A204.1 (cell line): ENCODE measurements at regions not wholly inside any gene's neighbourhood (a gene's known extent, or its start where the extent isn't known, plus 50 kb on each side); places are given as distances from the start of the nearest gene placed in this dataset.
"Not testable (repeated sequence)": the region's sequence is repeated elsewhere in the genome, so short reads cannot be mapped to it uniquely, and the experiment has no call there.

Experiments used
- FAIRE-seq: peaks from 2 replicates; lab custom pipeline; 2012; peaks lifted over from hg19 to GRCh38; lab: Jason Lieb, UNC

DNA sequence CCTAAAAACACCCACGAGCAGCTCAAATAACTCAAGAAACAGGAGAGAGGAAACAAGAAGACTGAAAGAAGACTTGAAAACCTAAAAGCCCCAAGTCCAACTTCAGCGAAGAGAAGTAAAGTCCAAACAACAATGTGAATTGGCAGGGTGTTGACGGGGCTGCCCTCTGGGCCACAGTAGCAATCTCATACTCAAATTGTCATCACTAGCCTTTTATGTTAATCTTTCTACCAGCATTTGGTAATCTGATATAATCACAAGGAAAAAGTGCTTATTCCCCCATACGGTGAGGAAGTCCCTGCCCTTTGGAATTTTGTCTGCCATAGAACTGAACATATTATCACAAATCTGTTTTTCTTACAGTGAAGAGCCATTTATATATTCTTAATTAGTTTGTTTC is 51.5 kb upstream of the IFNE start:
- no peak for FAIRE-seq

DNA sequence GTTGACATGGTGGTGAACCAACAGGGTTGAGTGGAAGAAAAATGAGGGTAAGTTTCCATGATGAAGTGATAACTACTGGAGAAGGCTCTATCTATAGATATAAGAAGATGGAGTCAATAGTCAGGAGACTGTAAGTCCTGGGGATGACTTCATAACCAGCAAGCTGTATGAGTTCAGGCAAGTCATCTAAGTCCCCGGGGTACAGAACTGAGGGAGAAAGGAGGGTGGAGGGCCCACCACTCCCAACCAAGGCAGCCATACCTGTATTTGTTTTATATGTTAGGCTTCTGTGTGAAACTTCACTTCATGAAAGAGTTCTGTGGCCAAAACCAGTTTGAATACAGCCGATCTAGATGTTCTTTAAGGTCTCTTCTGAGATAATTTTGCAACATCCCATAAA is 53.3 kb upstream of the IFNE start:
- no peak for FAIRE-seq

DNA sequence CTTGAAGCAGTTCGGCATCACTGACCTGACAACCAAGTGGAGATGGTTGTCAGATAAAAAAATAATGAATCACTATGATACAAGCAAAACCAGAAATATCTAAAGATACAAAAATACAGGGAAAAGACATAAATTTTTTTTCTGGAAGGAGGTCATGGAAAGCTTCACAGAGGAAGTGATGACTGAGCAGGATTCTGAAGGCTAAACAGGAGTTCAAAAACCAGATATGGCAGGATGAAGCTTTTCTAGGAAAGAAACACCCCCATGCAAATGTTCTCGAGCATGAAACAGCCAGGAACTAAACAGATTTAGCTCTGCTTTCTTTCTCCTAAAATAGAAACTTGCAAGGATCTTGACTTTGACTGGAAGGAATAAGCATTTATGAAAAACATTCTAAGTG is 60.7 kb upstream of the IFNE start:
- no peak for FAIRE-seq

DNA sequence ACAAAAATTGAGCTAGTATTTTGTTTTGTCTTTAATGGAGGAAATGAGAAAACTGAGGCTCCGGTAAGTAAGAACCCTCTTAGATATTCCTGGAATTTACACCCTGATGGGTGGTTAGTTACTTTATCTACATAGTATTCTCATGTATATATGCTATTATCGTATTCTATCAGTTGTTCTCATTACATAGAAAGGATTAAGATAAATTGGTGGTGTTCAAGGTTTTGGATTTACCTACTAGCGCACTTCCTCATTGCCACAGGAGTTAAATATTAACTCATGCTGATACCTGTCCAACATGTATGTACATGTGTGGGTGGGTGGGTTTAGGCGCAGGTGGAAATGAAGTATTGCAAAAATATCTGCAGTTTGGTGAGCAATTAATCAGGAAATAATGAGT is 61.1 kb upstream of the IFNE start:
- no peak for FAIRE-seq

DNA sequence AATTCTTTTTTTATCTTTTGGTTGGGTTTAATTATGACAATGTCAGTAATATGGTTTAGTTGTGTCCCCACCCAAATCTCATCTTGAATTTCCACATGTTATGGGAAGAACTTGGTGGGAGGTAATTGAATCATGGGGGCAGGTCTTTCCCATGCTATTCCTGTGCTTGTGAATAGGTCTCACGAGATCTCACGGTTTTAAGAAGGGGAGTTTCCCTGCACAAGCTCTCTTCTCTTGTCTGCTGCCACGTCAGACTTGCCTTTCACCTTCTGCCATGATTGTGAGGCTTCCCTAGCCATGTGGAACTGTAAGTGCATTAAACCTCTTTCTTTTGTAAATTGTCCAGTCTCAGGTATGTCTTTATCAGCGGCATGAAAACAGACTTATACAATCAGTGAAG is 61.7 kb upstream of the IFNE start:
- not testable (repeated sequence) for FAIRE-seq

DNA sequence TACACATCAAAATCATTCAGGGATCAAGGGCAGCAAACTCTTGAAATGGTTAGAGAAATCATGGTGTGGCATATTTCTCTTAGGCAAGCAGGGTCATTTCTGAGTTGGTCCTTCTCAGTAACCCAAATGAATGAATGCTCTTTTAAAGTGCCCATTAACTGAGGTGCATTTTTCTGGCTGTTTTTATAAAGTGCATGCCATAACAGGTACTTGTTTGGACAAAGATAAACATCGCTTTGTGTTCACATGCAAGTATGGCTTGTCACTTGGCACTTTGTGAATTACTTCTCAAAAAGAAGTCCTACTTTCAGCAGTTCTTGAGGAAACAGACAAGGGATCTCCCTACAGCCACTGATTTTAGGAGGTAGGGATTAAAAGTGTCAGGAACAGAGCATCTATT is 64.8 kb upstream of the IFNE start:
- FAIRE-seq: no peak

DNA sequence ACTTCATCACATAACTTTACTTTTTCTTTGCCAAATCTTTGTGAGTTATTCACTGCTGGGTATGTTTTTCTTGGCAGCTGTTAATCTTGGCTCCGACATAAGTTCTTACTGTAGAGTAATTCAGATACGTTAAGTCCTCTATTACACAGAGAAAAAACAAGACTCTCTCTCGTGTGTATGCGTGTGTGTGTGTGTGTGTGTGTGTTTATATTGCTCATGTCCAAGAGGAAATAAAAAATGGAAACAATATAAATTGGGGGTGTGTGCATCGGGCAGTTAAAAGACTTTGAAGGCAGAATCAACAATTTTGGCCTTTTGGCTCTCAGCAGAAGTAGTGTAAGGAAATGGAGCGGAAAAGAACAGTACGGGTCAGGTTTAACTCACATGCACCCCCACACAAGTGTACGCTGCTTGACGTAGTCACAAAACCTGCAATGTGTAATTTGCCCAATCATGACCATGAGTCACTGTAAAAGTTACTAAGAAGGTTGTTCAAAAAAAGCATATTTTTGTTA is 67.2 kb upstream of the IFNE start:
- no peak for FAIRE-seq

DNA sequence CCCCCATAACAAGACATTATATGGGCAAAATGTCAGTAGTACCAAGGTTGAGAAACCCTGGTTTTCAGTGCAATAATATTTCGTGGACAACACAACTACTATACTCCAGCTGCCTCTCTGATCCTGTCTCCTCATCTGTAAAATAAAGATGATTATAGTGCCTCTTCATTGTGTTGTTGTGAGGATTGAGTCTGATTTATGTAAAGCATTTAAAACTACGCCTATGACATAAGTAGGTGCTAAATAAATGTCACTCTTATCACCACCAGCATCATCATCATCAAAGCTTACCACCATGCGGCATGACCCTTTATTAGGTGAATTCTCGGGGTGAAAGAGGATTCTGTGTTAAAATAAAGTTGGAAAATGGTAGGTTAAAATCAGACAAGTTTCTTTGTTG is 67.8 kb upstream of the IFNE start:
- FAIRE-seq: no peak

DNA sequence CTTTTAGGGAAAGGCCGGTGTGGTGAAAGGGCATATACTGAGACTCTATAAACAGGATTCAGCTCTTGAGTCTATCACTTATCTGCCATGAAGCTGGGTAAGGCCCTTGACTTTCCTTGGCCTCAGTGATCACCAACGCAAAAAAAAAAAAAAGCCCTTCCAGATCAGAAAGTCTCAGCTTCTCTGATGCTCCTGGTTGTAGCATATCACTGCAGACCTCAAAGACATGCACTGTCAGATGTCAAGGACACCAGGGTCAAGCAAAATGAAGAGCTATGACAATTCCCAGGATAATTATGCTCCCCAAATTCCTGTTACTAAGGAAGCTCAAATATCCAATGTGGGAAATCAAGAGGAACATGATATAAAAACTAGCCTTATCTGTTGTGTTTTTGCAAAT is 68.3 kb upstream of the IFNE start:
- no peak for FAIRE-seq

DNA sequence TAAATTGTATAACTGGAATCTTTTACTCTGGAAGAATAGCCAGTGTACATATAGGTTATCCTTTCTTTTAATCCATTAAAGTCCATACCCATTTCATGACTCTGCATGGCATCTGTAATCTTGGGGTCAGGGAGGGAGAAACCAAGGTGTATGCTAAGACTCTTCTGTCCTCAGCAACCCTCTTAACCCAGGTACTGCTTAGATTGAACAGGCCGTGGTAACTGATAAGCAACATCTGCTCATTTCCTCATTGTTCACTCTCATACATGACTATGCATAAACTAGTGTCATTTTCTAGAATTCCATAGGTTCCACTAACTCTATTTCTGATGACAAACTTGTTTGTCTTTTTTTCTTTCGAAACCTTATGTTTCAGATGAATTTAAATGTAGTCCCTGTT is 69.3 kb upstream of the IFNE start:
- no peak for FAIRE-seq

DNA sequence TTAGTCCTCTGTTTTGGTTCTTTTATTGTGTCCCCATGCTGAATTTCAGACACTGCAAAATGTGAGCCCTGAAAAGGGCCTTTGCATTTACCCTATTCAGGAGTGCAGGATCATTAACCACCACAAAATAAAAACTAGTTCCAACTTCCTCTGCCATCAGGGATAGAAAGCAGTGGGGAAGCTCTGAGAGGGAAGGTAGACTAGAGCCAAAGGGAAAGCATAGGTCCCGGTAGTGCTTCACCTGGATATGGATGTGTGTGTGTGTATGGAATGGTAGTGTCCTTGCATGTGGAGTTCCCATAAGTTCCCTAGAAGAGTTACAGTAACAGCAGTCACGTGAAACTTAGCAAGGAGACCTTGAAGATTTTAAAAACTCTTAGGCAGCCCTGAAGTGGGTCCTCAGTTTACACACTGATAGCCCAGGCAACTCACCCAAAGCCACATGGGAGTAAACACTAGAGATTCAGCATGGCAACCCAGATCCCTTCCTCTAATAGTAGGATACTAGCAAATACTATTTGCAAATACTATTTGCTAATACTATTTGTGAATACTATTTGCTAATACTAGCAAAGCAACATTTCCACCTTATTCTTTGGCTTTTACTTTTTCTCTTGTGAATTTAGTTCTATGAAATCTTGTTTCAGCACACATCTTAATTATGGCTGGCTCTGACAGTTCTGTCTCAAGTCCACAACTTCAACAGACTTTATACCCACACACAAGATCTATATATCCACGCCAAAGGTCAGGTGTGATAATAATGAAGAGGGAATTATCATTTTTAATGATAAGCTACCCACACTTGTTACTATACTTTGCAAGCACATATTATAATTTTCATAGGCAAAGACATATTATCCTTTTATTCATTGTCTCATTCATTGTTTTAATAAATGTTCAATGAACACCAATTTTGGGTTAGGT is 70.4 kb upstream of the IFNE start:
- FAIRE-seq: no peak

DNA sequence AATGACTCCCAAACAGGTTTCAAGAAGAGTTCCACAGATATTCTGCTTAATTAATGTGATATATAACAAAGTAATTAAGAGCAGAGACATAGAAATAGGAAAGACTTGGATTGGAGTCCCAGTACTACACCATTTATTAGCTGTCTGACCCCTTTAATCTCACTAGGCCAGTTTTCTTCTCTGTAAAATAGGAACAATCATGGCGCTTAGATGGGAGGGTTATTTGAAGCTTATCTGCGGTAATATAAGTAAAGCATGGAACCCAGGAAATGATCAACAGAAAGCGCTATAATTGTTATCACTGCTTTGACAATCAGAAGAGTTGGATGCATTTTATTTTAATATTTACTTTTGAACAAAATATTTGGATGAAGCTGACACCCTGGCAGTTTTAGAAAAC is 71.3 kb upstream of the IFNE start:
- no peak for FAIRE-seq

DNA sequence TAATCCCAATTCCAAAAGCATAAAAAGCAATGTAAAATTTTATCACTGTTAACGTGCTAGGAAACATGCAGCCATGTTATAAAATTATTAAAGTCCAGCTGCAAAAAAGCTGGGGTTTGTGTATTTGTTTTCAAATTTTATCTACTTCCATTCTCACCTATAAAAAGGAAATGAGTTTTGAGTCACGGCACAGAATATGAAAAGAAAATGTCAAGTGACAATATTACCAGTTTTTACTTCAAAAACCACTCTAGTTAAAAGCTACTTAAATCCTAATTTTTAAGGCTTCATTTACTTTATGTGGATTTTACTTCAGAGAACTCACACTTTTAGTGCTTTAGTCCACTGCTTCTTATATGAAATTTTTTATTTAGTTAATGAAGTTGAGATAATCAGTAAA is 72.7 kb upstream of the IFNE start:
- FAIRE-seq: no peak

DNA sequence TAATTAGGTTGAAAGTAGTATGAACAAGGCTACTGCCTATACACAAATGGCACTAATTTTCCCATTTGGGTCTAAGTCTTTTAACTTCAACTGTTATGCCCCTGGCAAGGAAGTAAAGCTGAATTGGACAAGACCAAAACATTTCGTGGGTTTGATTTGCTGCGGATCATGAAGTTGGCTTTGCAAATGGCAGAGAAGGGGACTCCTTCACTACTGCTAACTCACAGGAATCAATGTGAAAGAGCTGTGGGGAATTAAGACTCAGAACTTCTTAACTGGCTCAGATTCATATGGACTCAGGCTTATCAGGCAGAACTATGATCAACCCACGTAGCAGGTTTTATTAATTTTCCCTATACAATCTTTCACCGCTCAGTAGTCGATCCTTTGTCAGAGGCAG is 73.8 kb upstream of the IFNE start:
- FAIRE-seq: no peak

DNA sequence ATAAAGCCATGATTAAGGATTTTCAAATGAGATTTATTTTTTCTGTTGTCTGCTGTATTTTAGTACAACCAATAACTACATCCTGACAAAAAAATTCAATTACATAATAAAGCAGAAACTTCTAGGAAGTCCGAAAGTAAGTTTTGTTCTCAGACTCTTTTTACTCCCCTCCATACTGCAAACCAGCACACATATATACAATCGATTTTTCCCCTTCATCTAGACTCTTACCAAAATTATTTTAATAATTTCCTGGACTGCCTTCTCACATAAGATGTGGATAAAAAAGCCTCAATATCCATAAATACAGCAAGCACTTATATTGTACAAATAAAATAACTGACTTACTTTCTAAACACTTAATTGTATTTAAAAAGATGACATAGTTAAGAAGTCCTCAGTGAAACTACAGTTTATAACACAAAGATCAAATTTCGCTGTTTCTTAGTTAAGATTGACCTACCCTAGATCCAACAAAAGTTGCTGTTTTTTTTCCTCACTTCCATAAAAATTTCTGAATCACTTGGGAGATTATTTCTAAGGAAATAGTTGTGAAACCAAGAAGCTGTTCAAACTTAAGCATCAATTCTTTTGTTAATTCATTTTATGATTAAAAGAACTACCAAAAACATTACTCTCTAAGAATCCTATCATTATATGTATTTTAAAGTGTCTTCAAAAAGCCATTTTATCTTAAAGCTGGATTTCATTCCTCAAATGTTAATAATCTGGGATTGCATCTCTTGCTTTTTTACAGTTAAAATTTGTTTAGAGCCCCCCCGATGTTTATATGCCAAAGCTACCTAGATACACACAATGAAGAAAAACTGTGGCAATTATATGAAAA is 74.7 kb upstream of the IFNE start:
- FAIRE-seq: no peak

DNA sequence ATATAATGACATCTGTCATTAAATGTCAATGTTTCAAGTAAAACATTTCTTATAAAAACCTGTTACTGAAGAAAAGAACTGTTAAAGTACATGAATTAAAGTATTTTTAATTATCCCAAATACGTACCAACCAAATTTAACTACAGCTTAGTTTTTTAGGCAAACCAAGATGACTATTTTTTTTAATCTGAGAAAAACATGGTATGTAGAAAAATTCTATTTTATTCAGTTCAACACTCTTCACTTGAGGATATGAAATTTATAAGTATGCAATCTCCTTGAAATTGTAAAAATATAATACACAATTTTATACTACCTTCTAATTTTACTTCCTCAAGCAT is 75.3 kb upstream of the IFNE start:
- no peak for FAIRE-seq

DNA sequence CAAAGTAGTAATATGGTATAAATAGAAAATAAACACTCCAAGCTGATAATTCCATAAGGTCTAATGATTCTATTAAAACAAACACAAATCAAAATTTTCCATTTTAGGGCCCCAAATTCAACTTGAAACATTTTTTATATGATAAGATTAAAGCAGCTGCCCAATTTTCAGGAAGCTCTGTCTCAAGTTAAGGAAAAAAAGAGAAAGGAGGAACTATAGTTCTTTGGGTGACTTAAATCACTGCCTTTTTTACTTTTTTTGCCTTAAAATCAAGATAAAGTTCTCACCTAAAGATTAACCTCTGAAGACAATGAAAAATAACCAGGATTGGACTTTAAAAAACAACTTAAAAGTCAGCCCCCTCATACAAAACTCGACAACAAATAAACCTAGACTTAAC is 76.0 kb upstream of the IFNE start:
- FAIRE-seq: no peak

DNA sequence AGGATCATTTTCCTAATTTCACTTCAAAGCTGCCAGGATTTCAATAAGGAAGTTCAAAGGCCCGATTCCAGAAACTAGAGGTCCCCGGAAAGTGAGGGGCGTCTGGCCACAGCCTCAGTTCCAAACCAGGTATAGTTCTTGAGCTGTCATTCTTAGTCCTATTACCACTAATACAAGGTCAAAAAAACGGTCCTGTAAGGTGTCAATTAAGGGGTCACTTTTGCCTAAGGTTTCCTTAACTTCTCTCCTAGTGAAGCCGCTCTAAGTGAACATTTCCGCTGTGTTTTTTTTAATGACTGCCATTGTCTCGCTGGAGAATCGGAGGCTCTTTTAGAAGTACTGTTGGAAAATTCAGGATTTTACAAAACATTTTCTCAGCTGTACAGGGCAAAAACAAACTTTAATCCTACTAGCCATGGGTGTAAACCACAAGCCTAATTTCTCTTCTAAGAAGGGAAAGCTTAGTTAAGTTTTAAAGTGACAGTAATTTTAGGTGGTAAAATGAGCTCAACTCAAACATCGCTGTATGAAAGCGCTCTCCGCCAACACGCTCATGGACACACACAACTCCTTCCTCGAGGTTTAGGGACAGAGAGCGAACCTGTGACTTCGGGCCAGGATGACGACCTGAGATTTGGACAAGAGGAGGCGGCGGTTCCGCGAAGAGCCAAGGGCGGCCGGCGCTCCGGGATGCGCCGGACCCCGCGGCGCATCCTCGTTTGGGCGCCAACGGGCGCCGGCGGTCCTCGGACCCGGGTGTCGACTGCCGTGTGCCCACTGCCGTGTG is 76.7 kb upstream of the IFNE start:
- FAIRE-seq: no peak

DNA sequence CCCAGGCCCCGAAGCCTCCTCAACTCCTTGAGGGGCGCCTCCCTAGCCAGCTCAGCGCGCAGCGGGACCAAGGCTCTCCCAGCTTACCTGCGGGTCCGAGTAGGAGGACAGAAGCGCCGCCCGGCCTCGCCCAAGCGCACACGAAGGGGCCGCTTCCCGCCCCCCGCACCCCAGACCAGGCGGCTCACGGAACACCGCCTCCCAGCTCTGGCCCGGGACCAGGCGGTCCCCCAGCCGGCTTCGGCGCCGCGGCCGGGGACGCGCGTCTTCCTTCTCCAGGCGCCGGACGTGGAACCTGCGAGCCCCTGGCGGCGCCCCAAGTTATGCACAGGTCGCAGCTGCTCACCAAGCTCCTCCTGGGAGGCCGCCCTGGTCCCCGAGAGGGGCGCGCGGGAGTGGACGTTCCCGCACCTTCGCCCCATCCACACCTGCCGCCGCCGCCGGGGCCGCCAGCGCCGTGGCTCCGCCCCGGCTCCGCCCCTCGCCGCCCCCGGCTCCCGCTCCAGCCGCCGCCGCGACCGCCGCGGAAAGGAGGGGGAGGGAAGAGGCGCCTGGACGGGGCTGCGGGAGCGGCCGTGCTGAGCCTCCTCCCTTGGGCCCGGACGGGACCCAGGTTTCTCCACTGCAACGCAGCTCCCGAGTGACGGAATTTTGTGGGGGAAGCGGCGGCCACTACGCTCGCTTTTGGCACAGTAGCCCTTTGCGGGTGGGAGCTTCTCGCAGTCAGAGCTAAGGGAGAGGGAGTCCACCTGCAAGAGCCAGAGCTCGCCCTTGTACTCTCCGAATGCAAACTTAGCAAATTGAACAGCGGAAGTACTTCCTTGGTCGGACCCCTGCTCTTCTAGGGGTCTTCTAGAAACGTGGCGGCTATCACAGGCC is 77.5 kb upstream of the IFNE start:
- no peak for FAIRE-seq

DNA sequence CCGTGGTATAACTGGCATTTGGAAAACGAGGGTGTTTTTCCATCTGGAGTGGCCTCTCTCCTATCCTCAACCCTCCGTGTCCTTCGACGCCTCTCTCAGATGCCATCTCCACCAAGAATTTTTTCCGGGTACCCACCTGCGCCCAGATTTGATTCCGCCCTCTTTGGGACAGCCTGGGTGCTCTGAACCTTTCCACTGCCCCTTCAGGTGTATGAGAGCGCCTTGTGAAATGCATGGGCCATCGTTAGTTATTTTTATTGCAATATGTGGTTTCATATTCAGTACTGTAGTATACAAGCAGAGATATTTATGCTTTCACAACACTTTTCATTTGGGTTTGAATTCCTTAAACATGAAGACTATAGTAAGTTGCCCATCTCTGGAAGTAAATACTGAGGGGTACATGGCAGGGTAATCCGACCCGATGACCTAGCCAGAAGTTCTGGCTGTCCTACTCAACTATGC is 78.2 kb upstream of the IFNE start:
- no peak for FAIRE-seq

DNA sequence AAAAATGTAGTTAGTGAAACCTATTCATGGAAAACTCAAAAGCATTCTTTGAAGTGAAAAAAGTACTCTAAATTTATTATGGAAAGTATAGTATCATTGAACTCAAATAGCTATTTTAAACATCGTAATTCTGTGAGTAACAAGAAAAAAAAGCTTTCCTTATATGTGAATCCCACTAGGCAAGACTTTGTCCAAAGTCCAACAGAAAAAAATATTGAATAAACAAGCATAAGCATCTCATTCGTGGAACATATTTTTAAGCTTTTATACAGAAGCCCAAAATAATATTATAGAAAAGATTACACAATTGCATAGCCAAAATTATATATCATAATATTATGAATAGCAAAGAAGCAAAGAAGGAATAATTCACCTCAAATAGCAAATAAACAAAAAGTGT is 79.4 kb upstream of the IFNE start:
- no peak for FAIRE-seq

DNA sequence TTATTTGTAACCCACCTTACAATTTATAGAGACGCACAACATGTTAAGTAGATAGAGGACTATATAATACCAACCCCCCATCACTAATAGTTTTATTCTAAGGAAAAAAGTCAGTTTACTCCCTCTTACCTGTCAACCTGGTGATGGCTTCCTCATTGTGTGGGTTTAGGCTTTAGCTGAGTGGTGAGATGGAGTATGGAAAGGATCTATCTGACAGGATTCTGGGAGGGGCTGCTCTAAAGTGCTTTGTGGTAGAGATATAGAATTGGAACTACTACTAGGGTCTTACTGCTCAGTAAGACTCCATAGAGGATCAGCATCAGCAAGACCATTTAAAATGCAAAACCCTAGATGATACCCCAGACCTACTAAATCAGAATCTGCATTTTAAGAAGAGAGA is 82.1 kb upstream of the IFNE start:
- no peak for FAIRE-seq
